K562 (cell line): ENCODE measurements at regions not wholly inside any gene's neighbourhood (a gene's known extent, or its start where the extent isn't known, plus 50 kb on each side); places are given as distances from the start of the nearest gene placed in this dataset.

Experiments
- CTCF ChIP-seq, 3 experiments: IDR thresholded peaks in 2 of 3; conservative IDR thresholded peaks in 1 of 3; 2 replicates each; pipeline ENCODE4 v1.5.1; 2011 to 2012; ENCODE audit warnings: low read length in 3 of 3, mild to moderate bottlenecking in 3 of 3, control low read depth in 2 of 3, improper control_type of control experiment in 1 of 3, inconsistent platforms in 1 of 3, low read depth in 1 of 3, mixed read lengths in 1 of 3, moderate library complexity in 1 of 3; ENCODE audit not compliant: insufficient read depth in 2 of 3
- ILF3 ChIP-seq: fragments of 450-650 bp; IDR thresholded peaks from 2 replicates; pipeline ENCODE4 v1.6.1; 2018; ENCODE audit warnings: antibody characterized with exemption, mild to moderate bottlenecking, moderate library complexity, borderline replicate concordance
- ZC3H8 ChIP-seq: fragments of 450-650 bp; IDR thresholded peaks from 2 replicates; pipeline ENCODE4 v1.6.1; 2017

DNA sequence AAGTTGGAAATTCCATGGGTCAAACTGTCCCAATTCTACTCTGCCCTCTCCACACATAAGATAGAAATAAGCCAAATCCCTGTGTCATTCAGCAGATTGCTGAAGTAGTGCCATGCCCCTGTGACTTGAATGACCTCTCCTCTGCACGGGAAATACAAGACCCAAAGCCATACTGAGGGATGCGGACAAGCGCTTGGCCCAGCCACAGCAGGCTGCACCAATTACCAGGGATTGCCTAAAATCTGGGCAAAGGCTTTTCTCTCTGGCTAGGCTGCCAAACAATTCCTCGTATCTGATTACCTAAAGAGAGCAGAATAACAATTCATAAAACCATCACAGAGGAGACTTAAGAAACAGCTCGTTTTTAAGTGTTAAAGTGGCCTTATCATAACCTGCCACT, 421.8 kb upstream of the JARID2 start:
- TF ChIP-seq ILF3 (no peak), ZC3H8 (no peak), CTCF (IDR thresholded peaks at IDR 0.05 in 2 of 3, conservative IDR thresholded peaks at IDR 0.05 in 1 of 3; ENCODE audit: insufficient read depth in 2 of 3, low read depth in 1 of 3, low read length in 3 of 3) (no peak)
